Stimulated activated CD4-positive, alpha-beta T cell treated with anti-CD3 and anti-CD28 coated beads, TNF-alpha, amount 100 ng/mL, for 4 hours (primary cell): ENCODE measurements at regions not wholly inside any gene's neighbourhood (a gene's known extent, or its start where the extent isn't known, plus 50 kb on each side); places are given as distances from the start of the nearest gene placed in this dataset.
"Not testable (repeated sequence)": the region's sequence is repeated elsewhere in the genome, so short reads cannot be mapped to it uniquely, and the experiment has no call there.

Experiments
- DNase-seq, 3 experiments: peaks; one replicate each; pipeline ENCODE4 v3.0.0-alpha.2; 2020; ENCODE audit warnings: low read depth in 3 of 3

- no peak for DNase-seq
Measured at GRCh38 chr13:73576291-73576690, 517.5 kb downstream of the KLF5 start.

- no peak for DNase-seq
Measured at GRCh38 chr13:73572824-73573223, 514.0 kb downstream of the KLF5 start.

- DNase-seq, result no peak
Measured at GRCh38 chr13:73571376-73571775, 512.6 kb downstream of the KLF5 start.

- no peak for DNase-seq
Measured at GRCh38 chr13:73556902-73557301, 498.1 kb downstream of the KLF5 start.

- DNase-seq, result no peak
Measured at GRCh38 chr13:73556128-73556527, 497.3 kb downstream of the KLF5 start.

GRCh38 chr13:73551736-73552135 lies 492.9 kb downstream of the KLF5 start:
- no peak for DNase-seq

GRCh38 chr13:73549717-73550116 lies 490.9 kb downstream of the KLF5 start:
- no peak for DNase-seq

- no peak for DNase-seq
Measured at GRCh38 chr13:73548449-73548848, 489.6 kb downstream of the KLF5 start.

- no peak for DNase-seq
Measured at GRCh38 chr13:73547239-73547638, 488.4 kb downstream of the KLF5 start.

GRCh38 chr13:73544175-73544574 lies 485.4 kb downstream of the KLF5 start:
- no peak for DNase-seq

GRCh38 chr13:73542446-73542845 lies 483.6 kb downstream of the KLF5 start:
- DNase-seq, result no peak

GRCh38 chr13:73536865-73537264 lies 478.1 kb downstream of the KLF5 start:
- DNase-seq, result no peak

- DNase-seq, result no peak
Measured at GRCh38 chr13:73535341-73535740, 476.5 kb downstream of the KLF5 start.

GRCh38 chr13:73532987-73533510 lies 474.2 kb downstream of the KLF5 start:
- no peak for DNase-seq

GRCh38 chr13:73532582-73532981 lies 473.8 kb downstream of the KLF5 start:
- no peak for DNase-seq

GRCh38 chr13:73531014-73531413 lies 472.2 kb downstream of the KLF5 start:
- no peak for DNase-seq

- no peak for DNase-seq
Measured at GRCh38 chr13:73522937-73523336, 464.1 kb downstream of the KLF5 start.

GRCh38 chr13:73521985-73522524 lies 463.2 kb downstream of the KLF5 start:
- DNase-seq, result no peak

- no peak for DNase-seq
Measured at GRCh38 chr13:73521290-73521624, 462.5 kb downstream of the KLF5 start.

GRCh38 chr13:73520566-73521289 lies 461.9 kb downstream of the KLF5 start:
- DNase-seq, result no peak

GRCh38 chr13:73520135-73520534 lies 461.3 kb downstream of the KLF5 start:
- DNase-seq, result not testable (repeated sequence)

GRCh38 chr13:73519396-73520116 lies 460.8 kb downstream of the KLF5 start:
- no peak for DNase-seq

GRCh38 chr13:73517766-73518165 lies 459.0 kb downstream of the KLF5 start:
- DNase-seq, result no peak
